H1 (cell line): ENCODE measurements at regions not wholly inside any gene's neighbourhood (a gene's known extent, or its start where the extent isn't known, plus 50 kb on each side); places are given as distances from the start of the nearest gene placed in this dataset.

Experiments
- CTCF ChIA-PET: fragments of 300-600 bp; sonication (Branson Sonifier 250); formaldehyde crosslinking; loops from one replicate; lab custom pipeline; 2021; ENCODE audit not compliant: partially characterized antibody; lab: Charles Lee
- POLR2A ChIA-PET: fragments of 300-600 bp; sonication (Branson Sonifier 250); formaldehyde crosslinking; loops from one replicate; lab custom pipeline; 2021; ENCODE audit warnings: inconsistent platforms; ENCODE audit not compliant: partially characterized antibody; lab: Charles Lee
- DNase-seq, 2 experiments: peaks; one replicate each; pipeline versions ENCODE4 v3.0.0 to v3.0.0-alpha.2; 2010 to 2022; ENCODE audit warnings: low spot score in 2 of 2, low read depth in 1 of 2, mixed read lengths in 1 of 2
- FAIRE-seq: peaks from 2 replicates; lab custom pipeline; 2011; peaks lifted over from hg19 to GRCh38; lab: Jason Lieb, UNC
- H2AFZ ChIP-seq: 2 replicates; pipeline ENCODE4 v1.8.1; 2012; ENCODE audit warnings: low read length, inconsistent platforms
- H2AK5ac ChIP-seq: 2 replicates; pipeline ENCODE4 v1.6.1; 2013; ENCODE audit warnings: low read depth, low read length
- H2BK120ac ChIP-seq: replicated peaks from 2 replicates; pipeline ENCODE3; 2013; ENCODE audit warnings: low read depth, low read length, inconsistent platforms
- H2BK12ac ChIP-seq: 2 replicates; pipeline ENCODE4 v1.6.1; 2013; ENCODE audit warnings: low read depth, low read length
- H2BK15ac ChIP-seq: 2 replicates; pipeline ENCODE4 v1.6.1; 2013; ENCODE audit warnings: low read length
- H2BK20ac ChIP-seq: 2 replicates; pipeline ENCODE4 v1.6.1; 2013; ENCODE audit warnings: low read length
- H2BK5ac ChIP-seq: 2 replicates; pipeline ENCODE4 v1.6.1; 2013; ENCODE audit warnings: low read depth, low read length
- H3K14ac ChIP-seq: 2 replicates; pipeline ENCODE4 v1.6.1; 2013; ENCODE audit warnings: inconsistent platforms; ENCODE audit not compliant: insufficient read length
- H3K18ac ChIP-seq: 2 replicates; pipeline ENCODE4 v1.6.1; 2013; ENCODE audit warnings: low read length; ENCODE audit errors: extremely low read depth
- H3K23ac ChIP-seq: 2 replicates; pipeline ENCODE4 v1.6.1; 2013; ENCODE audit warnings: inconsistent platforms; ENCODE audit not compliant: insufficient read length
- H3K23me2 ChIP-seq: 2 replicates; pipeline ENCODE4 v1.6.1; 2013; ENCODE audit warnings: low read depth, low read length
- H3K27ac ChIP-seq: 2 replicates; pipeline ENCODE4 v1.6.1; 2011; ENCODE audit warnings: low read depth, low read length, inconsistent platforms
- H3K27me3 ChIP-seq, 4 experiments: replicated peaks in 1 of 4; 1 replicate in 1 of 4; 2 replicates in 3 of 4; pipeline versions ENCODE4 v1.6.1 to v1.8.1; 2011 to 2013; ENCODE audit warnings: low read length in 3 of 4, mild to moderate bottlenecking in 3 of 4, inconsistent platforms in 2 of 4, mixed read lengths in 2 of 4, moderate library complexity in 1 of 4; ENCODE audit not compliant: control insufficient read depth in 3 of 4, insufficient read depth in 3 of 4; ENCODE audit errors: extremely low read depth in 1 of 4
- H3K36me3 ChIP-seq, 4 experiments: 2 replicates each; pipeline versions ENCODE4 v1.6.1 to v1.8.1; 2011 to 2013; ENCODE audit warnings: mild to moderate bottlenecking in 4 of 4, low read length in 3 of 4, moderate library complexity in 2 of 4, control low read depth in 1 of 4, inconsistent platforms in 1 of 4; ENCODE audit not compliant: insufficient read depth in 4 of 4, control insufficient read depth in 2 of 4
- H3K4ac ChIP-seq: replicated peaks from 2 replicates; pipeline ENCODE3; 2013; ENCODE audit warnings: low read length, low read depth, mixed read lengths, inconsistent platforms; ENCODE audit not compliant: insufficient read length
- H3K4me1 ChIP-seq, 4 experiments: replicated peaks in 1 of 4; 1 replicate in 1 of 4; 2 replicates in 3 of 4; pipeline versions ENCODE4 v1.6.1 to v1.8.1; 2011 to 2013; ENCODE audit warnings: low read length in 3 of 4, inconsistent platforms in 2 of 4, mixed read lengths in 1 of 4; ENCODE audit not compliant: insufficient read depth in 4 of 4, control insufficient read depth in 3 of 4
- H3K4me2 ChIP-seq, 2 experiments: 2 replicates each; pipeline versions ENCODE4 v1.6.1 to v1.8.1; 2011 to 2013; ENCODE audit warnings: low read depth in 2 of 2, low read length in 2 of 2, control low read depth in 1 of 2, inconsistent platforms in 1 of 2, mild to moderate bottlenecking in 1 of 2; ENCODE audit not compliant: insufficient read depth in 1 of 2
- H3K4me3 ChIP-seq, 4 experiments: fragments of 200-600, 300-600 bp in 1 of 4; sonication (generic), shearing (Covaris generic), sonication (Bioruptor Twin) in 1 of 4; 2 replicates each; pipeline versions ENCODE4 v1.5.1 to v1.8.1; 2011 to 2016; ENCODE audit warnings: low read length in 4 of 4, low read depth in 3 of 4, control low read depth in 2 of 4, inconsistent platforms in 2 of 4, mild to moderate bottlenecking in 2 of 4, mixed read lengths in 1 of 4, moderate library complexity in 1 of 4; ENCODE audit not compliant: insufficient read depth in 2 of 4; ENCODE audit errors: extremely low read depth in 1 of 4
- H3K56ac ChIP-seq: replicated peaks from 2 replicates; pipeline ENCODE3; 2013; ENCODE audit warnings: low read depth, mild to moderate bottlenecking, mixed read lengths, low read length, inconsistent platforms; ENCODE audit not compliant: insufficient read length
- H3K79me1 ChIP-seq: 2 replicates; pipeline ENCODE4 v1.6.1; 2013; ENCODE audit warnings: low read depth, low read length, control low read depth
- H3K79me2 ChIP-seq, 2 experiments: 2 replicates each; pipeline versions ENCODE4 v1.6.1 to v1.8.1; 2012 to 2013; ENCODE audit warnings: low read length in 2 of 2, mild to moderate bottlenecking in 2 of 2, inconsistent platforms in 1 of 2; ENCODE audit not compliant: insufficient read depth in 2 of 2, control insufficient read depth in 1 of 2
- H3K9ac ChIP-seq, 4 experiments: replicated peaks in 1 of 4; 1 replicate in 1 of 4; 2 replicates in 3 of 4; pipeline versions ENCODE4 v1.6.1 to v1.8.1; 2011 to 2013; ENCODE audit warnings: low read depth in 3 of 4, low read length in 3 of 4, control low read depth in 2 of 4, mild to moderate bottlenecking in 2 of 4, moderate library complexity in 2 of 4, inconsistent platforms in 1 of 4; ENCODE audit errors: extremely low read depth in 1 of 4
- H3K9me3 ChIP-seq, 2 experiments: 2 replicates each; pipeline versions ENCODE4 v1.6.1 to v1.8.1; 2012 to 2013; ENCODE audit warnings: mild to moderate bottlenecking in 2 of 2, moderate library complexity in 2 of 2, control low read depth in 1 of 2, inconsistent platforms in 1 of 2, low read depth in 1 of 2, low read length in 1 of 2, mixed read lengths in 1 of 2; ENCODE audit not compliant: insufficient read depth in 2 of 2
- H4K20me1 ChIP-seq, 2 experiments: replicated peaks in 1 of 2; 2 replicates each; pipeline versions ENCODE3 to v1.8.1; 2011 to 2013; ENCODE audit warnings: inconsistent platforms in 2 of 2, low read length in 2 of 2, mild to moderate bottlenecking in 1 of 2; ENCODE audit not compliant: insufficient read depth in 2 of 2, control insufficient read depth in 1 of 2
- H4K5ac ChIP-seq: 2 replicates; pipeline ENCODE4 v1.6.1; 2013; ENCODE audit warnings: low read length, low read depth, mixed read lengths, inconsistent platforms; ENCODE audit not compliant: insufficient read length
- H4K8ac ChIP-seq: 2 replicates; pipeline ENCODE4 v1.8.0; 2013; ENCODE audit warnings: mild to moderate bottlenecking, moderate library complexity, low read length, inconsistent platforms; ENCODE audit not compliant: insufficient read depth; ENCODE audit errors: extremely low read depth
- H4K91ac ChIP-seq: replicated peaks from 2 replicates; pipeline ENCODE3; 2013; ENCODE audit warnings: low read length, mixed read lengths, inconsistent platforms; ENCODE audit not compliant: insufficient read length
- ASH2L ChIP-seq: fragments of 200-600, 300-600 bp; sonication (generic); IDR thresholded peaks from one replicate; pipeline ENCODE4 v1.7.1; 2017; ENCODE audit warnings: low read length
- BCL11A ChIP-seq, 2 experiments: IDR thresholded peaks; one replicate each; pipeline ENCODE4 v1.6.1; 2011; ENCODE audit warnings: low read depth in 2 of 2, low read length in 2 of 2, mild to moderate bottlenecking in 2 of 2
- CTBP2 ChIP-seq: IDR thresholded peaks from 2 replicates; pipeline ENCODE4 v1.7.0; 2011; ENCODE audit warnings: borderline replicate concordance, mild to moderate bottlenecking, moderate library complexity, mixed read lengths, low read length; ENCODE audit not compliant: insufficient read depth, insufficient read length
- EP300 ChIP-seq, 2 experiments: IDR thresholded peaks; 1 replicate in 1 of 2; 2 replicates in 1 of 2; pipeline ENCODE4 v1.6.1; 2011 to 2012; ENCODE audit warnings: low read depth in 2 of 2, low read length in 2 of 2, mild to moderate bottlenecking in 2 of 2, borderline replicate concordance in 1 of 2, inconsistent platforms in 1 of 2, moderate library complexity in 1 of 2
- WGBS, 2 experiments: shearing (Covaris generic) in 1 of 2; methylation state at CpG; one replicate each; pipeline versions ENCODE4 v1.1.6 to v1.1.7; 2013 to 2015; ENCODE audit warnings: low lambda C conversion rate in 2 of 2, mixed read lengths in 2 of 2, inconsistent platforms in 1 of 2, low coverage in 1 of 2, missing lambda C conversion rate in 1 of 2; ENCODE audit not compliant: insufficient replicate concordance in 2 of 2, insufficient coverage in 1 of 2, insufficient read length in 1 of 2; ENCODE audit errors: extremely low coverage in 1 of 2, missing lambda C conversion rate in 1 of 2; 5-methylcytosine and 5-hydroxymethylcytosine counted together

- ChIA-PET POLR2A (interaction anchor here (0.8 kb wide), 1 partner anchor 128 kb away, joined by 3 read pairs; no protein-coding TSS in a partner anchor), CTCF (interaction anchor here (1.2 to 1.9 kb wide), 4 partner anchors 10 to 295 kb away, joined by 3 to 10 read pairs (median 4); no protein-coding TSS in a partner anchor)
- H3K4ac ChIP-seq, result no peak overlapping the region
- peaks cover under 1 to 1% of the 10 kb centered on the region in 2 experiments; a peak in 2 of 4 replicates for H3K9me3 ChIP-seq
- peak overlapping the region; percentile 78; the same call in 1 of the 2 replicates for H3K18ac ChIP-seq
- H2BK20ac ChIP-seq, result peak overlapping the region; percentile 75; the same call in 1 of the 2 replicates
- no peak overlapping the region; the same call in 1 of the 2 replicates for H2BK12ac ChIP-seq
- H4K91ac ChIP-seq, result peak overlapping the region; percentile 59
- no peak overlapping the region for H3K27ac ChIP-seq
- DNase-seq (no peak), FAIRE-seq (no peak)
- no peaks in the 10 kb centered on the region for H3K36me3 ChIP-seq
- no peak overlapping the region for H3K14ac ChIP-seq
- no peak overlapping the region for H4K8ac ChIP-seq
- H2AFZ ChIP-seq, result no peak overlapping the region; the same call in 1 of the 2 replicates
- H3K79me1 ChIP-seq, result no peaks in the 10 kb centered on the region; the same call in 1 of the 2 replicates
- peak overlapping the region; percentile 7 to 94; a peak in 2 of 4 replicates for H3K4me2 ChIP-seq
- H3K56ac ChIP-seq, result no peak overlapping the region
- H3K23me2 ChIP-seq, result peaks cover 11% of the 10 kb centered on the region
- H3K4me3 ChIP-seq, result peak overlapping the region in 1 of 4 experiments; percentile 61; a peak in 1 of 8 replicates
- peaks cover 0 to 17% (median 8%) of the 10 kb centered on the region in 4 experiments; a peak in 4 of 7 replicates for H3K27me3 ChIP-seq
- peaks cover 0 to 20% (median 10%) of the 10 kb centered on the region in 4 experiments; a peak in 5 of 7 replicates for H3K4me1 ChIP-seq
- H4K5ac ChIP-seq, result no peak overlapping the region
- 80% methylated on average over 9 of the region's 9 CpGs; no CpG with 5 or more reads in 1 of the 2 experiments for WGBS, 2 experiments
- no peak overlapping the region for H3K9ac ChIP-seq
- no peak overlapping the region for H2BK15ac ChIP-seq
- no peak overlapping the region for H2AK5ac ChIP-seq
- H2BK120ac ChIP-seq, result no peak overlapping the region
- H4K20me1 ChIP-seq, result no peaks in the 10 kb centered on the region
- no peak for TF ChIP-seq BCL11A (IDR thresholded peaks at IDR 0.05; ENCODE audit: low read depth in 2 of 2, low read length in 2 of 2)
- TF ChIP-seq CTBP2, result no peak
- TF ChIP-seq EP300 (IDR thresholded peaks at IDR 0.05; ENCODE audit: borderline replicate concordance in 1 of 2, low read depth in 2 of 2, low read length in 2 of 2), result no peak
- no peak for TF ChIP-seq ASH2L
- peak overlapping the region; percentile 27; the same call in 1 of the 2 replicates for H2BK5ac ChIP-seq
- no peak overlapping the region for H3K23ac ChIP-seq
- no peaks in the 10 kb centered on the region for H3K79me2 ChIP-seq
These were observed 149.3 kb upstream of the AFDN start for GRCh38 chr6:167677422-167677789.
